NOMO-1 treated with dmso at 0.1 percent for 144 hours (cell line): ENCODE measurements at regions not wholly inside any gene's neighbourhood (a gene's known extent, or its start where the extent isn't known, plus 50 kb on each side); places are given as distances from the start of the nearest gene placed in this dataset.
A peak's percentile ranks its signal among the peaks of the same experiment; 100 is the strongest.

Experiments
- DNase-seq: peaks from one replicate; lab custom pipeline; 2025; ENCODE audit not compliant: unreplicated experiment; lab: John Stamatoyannopoulos, UW

GRCh38 chr6:15879371-15880261, 216.8 kb upstream of the DTNBP1 start:
- no peak for DNase-seq

- DNase-seq, result no peak
These were observed 214.4 kb upstream of the DTNBP1 start for GRCh38 chr6:15877231-15877630.

- peak; percentile 59 for DNase-seq
These were observed 213.6 kb upstream of the DTNBP1 start for GRCh38 chr6:15876406-15876805.

GRCh38 chr6:15875797-15876196, 213.0 kb upstream of the DTNBP1 start:
- DNase-seq, result no peak

- no peak for DNase-seq
These were observed 212.0 kb upstream of the DTNBP1 start for GRCh38 chr6:15874821-15875220.

- no peak for DNase-seq
These were observed 211.5 kb upstream of the DTNBP1 start for GRCh38 chr6:15874326-15874725.

- peak; percentile 32 for DNase-seq
These were observed 209.6 kb upstream of the DTNBP1 start for GRCh38 chr6:15872241-15873103.

GRCh38 chr6:15871276-15871675, 208.4 kb upstream of the DTNBP1 start:
- DNase-seq, result no peak

- DNase-seq, result no peak
These were observed 207.7 kb upstream of the DTNBP1 start for GRCh38 chr6:15870333-15871043.

- DNase-seq, result no peak
These were observed 201.9 kb upstream of the DTNBP1 start for GRCh38 chr6:15864708-15865062.

GRCh38 chr6:15864038-15864707, 201.3 kb upstream of the DTNBP1 start:
- no peak for DNase-seq

- no peak for DNase-seq
These were observed 200.0 kb upstream of the DTNBP1 start for GRCh38 chr6:15862810-15863209.

GRCh38 chr6:15861486-15861885, 198.7 kb upstream of the DTNBP1 start:
- no peak for DNase-seq

GRCh38 chr6:15854826-15855710, 192.2 kb upstream of the DTNBP1 start:
- DNase-seq, result no peak

GRCh38 chr6:15854378-15854777, 191.6 kb upstream of the DTNBP1 start:
- no peak for DNase-seq

- DNase-seq, result no peak
These were observed 190.4 kb upstream of the DTNBP1 start for GRCh38 chr6:15853259-15853658.

GRCh38 chr6:15852289-15852688, 189.5 kb upstream of the DTNBP1 start:
- no peak for DNase-seq

- DNase-seq, result no peak
These were observed 186.6 kb upstream of the DTNBP1 start for GRCh38 chr6:15849395-15849794.

GRCh38 chr6:15845492-15845891, 182.7 kb upstream of the DTNBP1 start:
- DNase-seq, result no peak

- no peak for DNase-seq
These were observed 180.9 kb upstream of the DTNBP1 start for GRCh38 chr6:15843764-15844163.
